ENCODE measurements at regions not wholly inside any gene's neighbourhood (a gene's known extent, or its start where the extent isn't known, plus 50 kb on each side); places are given as distances from the start of the nearest gene placed in this dataset.

DNA sequence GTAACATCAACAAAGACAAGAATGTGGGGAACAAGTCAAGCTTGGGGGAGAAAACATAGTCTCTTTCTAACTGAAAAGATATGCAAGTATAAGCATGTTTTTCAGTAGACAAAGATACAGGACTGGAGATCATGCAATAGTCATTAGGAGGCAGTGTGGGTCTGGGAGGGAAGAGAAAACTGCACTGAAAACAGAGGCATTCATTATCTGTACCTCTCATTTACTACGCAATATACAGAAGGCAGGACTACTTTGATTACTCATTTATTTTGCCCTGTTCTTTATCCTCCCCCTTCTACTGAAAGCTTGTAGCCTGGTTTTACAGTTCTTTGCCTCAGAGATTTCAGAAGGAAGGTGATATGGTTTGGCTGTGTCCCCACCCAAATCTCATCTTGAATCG is 341.2 kb downstream of the CRPPA start:
- TF ChIP-seq, protein P1, sequence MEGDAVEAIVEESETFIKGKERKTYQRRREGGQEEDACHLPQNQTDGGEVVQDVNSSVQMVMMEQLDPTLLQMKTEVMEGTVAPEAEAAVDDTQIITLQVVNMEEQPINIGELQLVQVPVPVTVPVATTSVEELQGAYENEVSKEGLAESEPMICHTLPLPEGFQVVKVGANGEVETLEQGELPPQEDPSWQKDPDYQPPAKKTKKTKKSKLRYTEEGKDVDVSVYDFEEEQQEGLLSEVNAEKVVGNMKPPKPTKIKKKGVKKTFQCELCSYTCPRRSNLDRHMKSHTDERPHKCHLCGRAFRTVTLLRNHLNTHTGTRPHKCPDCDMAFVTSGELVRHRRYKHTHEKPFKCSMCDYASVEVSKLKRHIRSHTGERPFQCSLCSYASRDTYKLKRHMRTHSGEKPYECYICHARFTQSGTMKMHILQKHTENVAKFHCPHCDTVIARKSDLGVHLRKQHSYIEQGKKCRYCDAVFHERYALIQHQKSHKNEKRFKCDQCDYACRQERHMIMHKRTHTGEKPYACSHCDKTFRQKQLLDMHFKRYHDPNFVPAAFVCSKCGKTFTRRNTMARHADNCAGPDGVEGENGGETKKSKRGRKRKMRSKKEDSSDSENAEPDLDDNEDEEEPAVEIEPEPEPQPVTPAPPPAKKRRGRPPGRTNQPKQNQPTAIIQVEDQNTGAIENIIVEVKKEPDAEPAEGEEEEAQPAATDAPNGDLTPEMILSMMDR (IDR thresholded peaks at IDR 0.05): no peak
- Mint-ChIP-seq H3K27me3 (ENCODE audit: low read depth, poor library complexity) (no peaks in the 10 kb centered on the region), H3K27ac (no peak overlapping the region), H3K4me3 (no peak overlapping the region), H3K36me3 (ENCODE audit: low read depth) (no peaks in the 10 kb centered on the region), H3K4me1 (peaks cover 6% of the 10 kb centered on the region), H3K9me3 (peaks cover 3% of the 10 kb centered on the region)
- no peak for DNase-seq

DNA sequence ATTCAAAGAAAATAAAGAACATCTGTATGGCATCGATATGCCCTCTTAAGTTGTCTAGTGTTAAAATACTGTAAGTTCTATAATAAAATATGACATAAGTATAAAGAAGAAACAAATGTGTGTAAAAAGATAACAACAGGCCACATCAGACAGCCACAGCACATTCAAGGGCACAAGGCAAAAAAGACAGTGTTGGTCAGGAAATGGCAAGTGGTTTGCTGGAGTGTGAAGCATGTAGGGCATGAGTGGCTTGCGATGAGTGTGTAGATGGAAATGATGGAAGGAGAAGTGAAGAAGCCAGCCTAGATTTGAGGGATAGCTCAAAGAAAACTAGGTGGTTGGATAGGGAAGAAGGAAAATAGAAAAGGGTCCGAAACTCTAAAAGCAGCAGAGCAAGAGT is 341.6 kb downstream of the CRPPA start:
- no peak overlapping the region for H3K27ac Mint-ChIP-seq
- H3K4me3 Mint-ChIP-seq: no peak overlapping the region
- no peak for DNase-seq
- H3K9me3 Mint-ChIP-seq: peaks cover 3% of the 10 kb centered on the region
- H3K27me3 Mint-ChIP-seq (ENCODE audit: low read depth, poor library complexity): no peaks in the 10 kb centered on the region
- no peaks in the 10 kb centered on the region for H3K36me3 Mint-ChIP-seq (ENCODE audit: low read depth)
- H3K4me1 Mint-ChIP-seq: peaks cover 6% of the 10 kb centered on the region
- TF ChIP-seq, protein P1 (IDR thresholded peaks at IDR 0.05): no peak

DNA sequence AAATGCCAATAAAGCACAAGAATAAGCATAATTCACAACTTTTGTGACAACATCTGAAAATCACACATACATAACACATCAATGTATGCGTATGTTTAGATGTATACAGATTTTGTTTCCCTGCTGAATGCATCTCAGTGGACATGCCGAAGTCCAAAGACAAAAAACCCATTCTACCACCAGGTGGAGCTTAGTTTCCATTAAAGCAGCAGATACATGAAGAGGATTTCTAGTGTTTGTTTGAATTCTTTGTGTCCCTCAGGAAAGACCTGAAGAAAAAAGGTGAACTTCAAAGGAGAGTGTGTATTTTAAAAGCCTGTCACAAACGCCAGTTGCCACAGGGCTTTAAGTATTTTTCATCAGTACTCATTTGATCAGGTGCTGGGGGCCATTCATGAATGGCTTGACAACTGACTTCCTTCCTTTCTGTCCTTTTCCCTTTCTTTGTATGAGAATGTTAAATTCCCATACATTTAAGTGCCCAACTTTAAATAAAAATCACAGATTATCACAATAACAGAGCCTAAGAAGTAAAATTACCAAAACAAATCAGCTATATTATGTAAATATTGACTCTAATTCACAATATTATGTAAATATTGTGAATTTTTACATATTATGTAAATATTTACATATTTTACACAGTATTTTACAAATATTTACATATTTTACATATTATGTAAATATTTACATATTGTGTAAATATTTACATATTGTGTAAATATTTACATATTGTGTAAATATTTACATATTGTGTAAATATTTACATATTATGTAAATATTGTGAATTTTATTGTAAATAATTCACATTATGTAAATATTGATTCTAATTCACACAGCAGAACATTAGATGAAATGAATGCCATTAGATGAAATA is 343.0 kb downstream of the CRPPA start:
- Mint-ChIP-seq H3K36me3 (ENCODE audit: low read depth) (no peaks in the 10 kb centered on the region), H3K9me3 (peaks cover 3% of the 10 kb centered on the region), H3K27ac (no peak overlapping the region), H3K4me3 (no peak overlapping the region), H3K27me3 (ENCODE audit: low read depth, poor library complexity) (no peaks in the 10 kb centered on the region), H3K4me1 (peaks cover 6% of the 10 kb centered on the region)
- DNase-seq: peak; percentile 25
- TF ChIP-seq, protein P1 (IDR thresholded peaks at IDR 0.05): peak; percentile 74

GRCh38 chr7:16071246-16071857 is 350.0 kb downstream of the CRPPA start:
- no peaks in the 10 kb centered on the region for H3K9me3 Mint-ChIP-seq

GRCh38 chr7:16070806-16071205 is 350.5 kb downstream of the CRPPA start:
- Mint-ChIP-seq H3K4me1 (peaks cover 21% of the 10 kb centered on the region), H3K9me3 (no peaks in the 10 kb centered on the region)

More at GRCh38 chr7:16071246-16071857, 350.0 kb downstream of the CRPPA start:
- no peak overlapping the region for H3K27ac Mint-ChIP-seq
- TF ChIP-seq, protein P1 (IDR thresholded peaks at IDR 0.05): peak; percentile 87
- H3K27me3 Mint-ChIP-seq (ENCODE audit: low read depth, poor library complexity): no peaks in the 10 kb centered on the region
- peaks cover 21% of the 10 kb centered on the region for H3K4me1 Mint-ChIP-seq
- H3K36me3 Mint-ChIP-seq (ENCODE audit: low read depth): no peaks in the 10 kb centered on the region
- DNase-seq: peak; percentile 33
- H3K4me3 Mint-ChIP-seq: no peak overlapping the region

More at GRCh38 chr7:16070806-16071205, 350.5 kb downstream of the CRPPA start:
- TF ChIP-seq, protein P1 (IDR thresholded peaks at IDR 0.05): no peak
- Mint-ChIP-seq H3K4me3 (no peak overlapping the region), H3K36me3 (ENCODE audit: low read depth) (no peaks in the 10 kb centered on the region), H3K27me3 (ENCODE audit: low read depth, poor library complexity) (no peaks in the 10 kb centered on the region), H3K27ac (no peak overlapping the region)
- no peak for DNase-seq
